Suprapubic skin (tissue), 4 donors: ENCODE measurements at regions not wholly inside any gene's neighbourhood (a gene's known extent, or its start where the extent isn't known, plus 50 kb on each side); places are given as distances from the start of the nearest gene placed in this dataset.

Experiments
- EP300 ChIP-seq: sonication (generic); formaldehyde crosslinking; IDR thresholded peaks from one replicate; pipeline ENCODE4 v1.6.1; 2017; ENCODE audit warnings: antibody characterized with exemption
- POLR2A ChIP-seq, 2 donors: fragments of 450-650 bp; IDR thresholded peaks; one replicate each; pipeline ENCODE4 v1.6.1; 2017; ENCODE audit warnings: antibody characterized with exemption in 2 of 2, mild to moderate bottlenecking in 2 of 2, moderate library complexity in 2 of 2
- POLR2AphosphoS5 ChIP-seq, 3 donors: sonication (generic); formaldehyde crosslinking; IDR thresholded peaks; one replicate each; pipeline ENCODE4 v1.6.1; 2017; ENCODE audit warnings: antibody characterized with exemption in 3 of 3
- TF ChIP-seq, protein P1 (sequence below), 2 donors: fragments of 200-600 bp in 1 of 2; fragments of 450-650 bp in 1 of 2; sonication (generic) in 1 of 2; IDR thresholded peaks; one replicate each; pipeline ENCODE4 v1.5.1; 2016 to 2019; ENCODE audit warnings: antibody characterized with exemption in 2 of 2, mild to moderate bottlenecking in 1 of 2, moderate library complexity in 1 of 2

GRCh38 chr20:7232796-7233195 is 465.3 kb downstream of the BMP2 start:
- TF ChIP-seq POLR2A (IDR thresholded peaks at IDR 0.05) = no peak
- TF ChIP-seq, protein P1, sequence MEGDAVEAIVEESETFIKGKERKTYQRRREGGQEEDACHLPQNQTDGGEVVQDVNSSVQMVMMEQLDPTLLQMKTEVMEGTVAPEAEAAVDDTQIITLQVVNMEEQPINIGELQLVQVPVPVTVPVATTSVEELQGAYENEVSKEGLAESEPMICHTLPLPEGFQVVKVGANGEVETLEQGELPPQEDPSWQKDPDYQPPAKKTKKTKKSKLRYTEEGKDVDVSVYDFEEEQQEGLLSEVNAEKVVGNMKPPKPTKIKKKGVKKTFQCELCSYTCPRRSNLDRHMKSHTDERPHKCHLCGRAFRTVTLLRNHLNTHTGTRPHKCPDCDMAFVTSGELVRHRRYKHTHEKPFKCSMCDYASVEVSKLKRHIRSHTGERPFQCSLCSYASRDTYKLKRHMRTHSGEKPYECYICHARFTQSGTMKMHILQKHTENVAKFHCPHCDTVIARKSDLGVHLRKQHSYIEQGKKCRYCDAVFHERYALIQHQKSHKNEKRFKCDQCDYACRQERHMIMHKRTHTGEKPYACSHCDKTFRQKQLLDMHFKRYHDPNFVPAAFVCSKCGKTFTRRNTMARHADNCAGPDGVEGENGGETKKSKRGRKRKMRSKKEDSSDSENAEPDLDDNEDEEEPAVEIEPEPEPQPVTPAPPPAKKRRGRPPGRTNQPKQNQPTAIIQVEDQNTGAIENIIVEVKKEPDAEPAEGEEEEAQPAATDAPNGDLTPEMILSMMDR (IDR thresholded peaks at IDR 0.05) = no peak
- TF ChIP-seq EP300 = no peak
- TF ChIP-seq POLR2AphosphoS5 (IDR thresholded peaks at IDR 0.05) = no peak
